ENCODE measurements at regions not wholly inside any gene's neighbourhood (a gene's known extent, or its start where the extent isn't known, plus 50 kb on each side); places are given as distances from the start of the nearest gene placed in this dataset.
A peak's percentile ranks its signal among the peaks of the same experiment; 100 is the strongest.

DNA sequence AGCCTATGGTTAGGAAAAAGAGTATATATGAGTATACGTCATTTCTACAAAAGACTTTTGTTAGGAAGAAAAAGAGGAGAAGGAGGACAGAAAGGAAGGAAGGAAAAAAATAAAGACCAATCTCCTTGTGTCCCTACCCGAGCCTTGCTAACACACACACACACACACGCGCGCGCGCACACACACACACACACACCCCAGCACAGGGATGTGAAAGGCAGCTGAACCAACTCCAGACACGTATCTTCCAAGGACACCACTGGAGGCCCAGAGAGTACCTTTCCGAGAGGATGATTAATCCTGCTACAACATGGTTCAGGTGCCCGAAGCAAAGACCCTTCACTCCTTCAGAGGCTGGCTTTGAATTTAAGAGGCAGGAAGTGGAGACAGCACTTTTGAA is 56.9 kb upstream of the GALNT10 start:
- Histone ChIP-seq H3K27ac (ENCODE audit: low read length, poor library complexity, severe bottlenecking) (no peak overlapping the region), H3K9ac (ENCODE audit: low read length) (no peak overlapping the region), H3K23ac (ENCODE audit: low read length in 2 of 2) (no peak overlapping the region), H2BK5ac (ENCODE audit: low read depth, low read length, poor library complexity, severe bottlenecking) (no peak overlapping the region), H3K79me1 (replicated peaks; ENCODE audit: low read length, poor library complexity, severe bottlenecking) (no peaks in the 10 kb centered on the region), H3K36me3 (ENCODE audit: control insufficient read depth in 1 of 2, insufficient read depth in 2 of 2, low read depth in 1 of 2, low read length in 2 of 2) (no peaks in the 10 kb centered on the region), H2AK5ac (ENCODE audit: low read length, severe bottlenecking) (no peak overlapping the region), H2AFZ (ENCODE audit: low read depth, low read length) (no peak overlapping the region), H3K18ac (ENCODE audit: low read depth in 1 of 2, low read length in 2 of 2) (no peak overlapping the region), H3K4ac (ENCODE audit: low read depth in 1 of 2, low read length in 2 of 2) (no peak overlapping the region), H3K14ac (ENCODE audit: low read length in 2 of 2) (no peak overlapping the region), H3K4me2 (ENCODE audit: low read length, poor library complexity, severe bottlenecking) (no peak overlapping the region), H2BK15ac (ENCODE audit: low read depth, poor library complexity, severe bottlenecking) (no peak overlapping the region), H4K8ac (ENCODE audit: low read length) (no peak overlapping the region), H3K4me1 (ENCODE audit: control insufficient read depth, insufficient read depth, low read depth, low read length) (no peaks in the 10 kb centered on the region), H3K27me3 (ENCODE audit: control insufficient read depth in 1 of 2, insufficient read depth in 1 of 2, low read length in 2 of 2) (peaks cover 0 to 26% of the 10 kb centered on the region in 2 experiments), H2BK12ac (ENCODE audit: low read length in 2 of 2) (no peak overlapping the region), H4K91ac (ENCODE audit: low read length) (no peak overlapping the region), H3K4me3 (ENCODE audit: insufficient read depth in 1 of 2, low read depth in 1 of 2, low read length in 2 of 2) (no peak overlapping the region), H3K9me3 (ENCODE audit: control insufficient read depth, low read length) (no peaks in the 10 kb centered on the region), H2BK120ac (ENCODE audit: low read depth, low read length) (no peak overlapping the region)
- WGBS: 83% methylated on average over 9 of the region's 10 CpGs
- peak; percentile 5 for DNase-seq

DNA sequence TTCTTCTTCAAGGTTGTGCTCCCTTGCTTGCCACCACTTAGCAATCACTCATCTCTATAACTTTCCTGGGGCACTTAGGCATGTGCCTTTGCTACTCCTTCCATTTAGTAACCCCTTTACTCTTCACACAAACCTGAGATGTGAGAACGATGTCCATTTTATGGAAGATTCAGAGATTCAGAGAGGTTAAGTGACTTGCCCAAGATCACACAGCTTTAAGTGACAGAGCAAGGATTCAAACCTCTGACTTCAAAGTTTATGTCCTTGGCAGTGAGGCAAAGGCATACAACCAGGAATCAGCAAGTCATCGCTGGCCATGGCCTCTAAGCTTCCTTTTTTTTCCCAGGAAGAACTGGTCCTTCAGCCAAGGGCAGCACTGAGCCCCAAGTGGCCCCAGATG is 56.0 kb upstream of the GALNT10 start:
- DNase-seq: no peak
- H3K4me1 ChIP-seq (ENCODE audit: control insufficient read depth, insufficient read depth, low read depth, low read length): no peaks in the 10 kb centered on the region
- H2AFZ ChIP-seq (ENCODE audit: low read depth, low read length): no peak overlapping the region
- H3K9me3 ChIP-seq (ENCODE audit: control insufficient read depth, low read length): no peaks in the 10 kb centered on the region
- H2AK5ac ChIP-seq (ENCODE audit: low read length, severe bottlenecking): no peak overlapping the region
- H2BK15ac ChIP-seq (ENCODE audit: low read depth, poor library complexity, severe bottlenecking): no peak overlapping the region
- H3K4ac ChIP-seq (ENCODE audit: low read depth in 1 of 2, low read length in 2 of 2): no peak overlapping the region
- no peak overlapping the region for H3K9ac ChIP-seq (ENCODE audit: low read length)
- no peak overlapping the region for H2BK120ac ChIP-seq (ENCODE audit: low read depth, low read length)
- no peak overlapping the region for H4K8ac ChIP-seq (ENCODE audit: low read length)
- WGBS: 87% methylated on average over 2 of the region's 2 CpGs
- no peak overlapping the region for H3K27ac ChIP-seq (ENCODE audit: low read length, poor library complexity, severe bottlenecking)
- H3K14ac ChIP-seq (ENCODE audit: low read length in 2 of 2): no peak overlapping the region
- H3K4me3 ChIP-seq (ENCODE audit: insufficient read depth in 1 of 2, low read depth in 1 of 2, low read length in 2 of 2): no peak overlapping the region
- H3K27me3 ChIP-seq (ENCODE audit: control insufficient read depth in 1 of 2, insufficient read depth in 1 of 2, low read length in 2 of 2): peaks cover 0 to 35% of the 10 kb centered on the region in 2 experiments
- no peak overlapping the region for H4K91ac ChIP-seq (ENCODE audit: low read length)
- H3K23ac ChIP-seq (ENCODE audit: low read length in 2 of 2): no peak overlapping the region
- no peak overlapping the region for H2BK12ac ChIP-seq (ENCODE audit: low read length in 2 of 2)
- no peaks in the 10 kb centered on the region for H3K36me3 ChIP-seq (ENCODE audit: control insufficient read depth in 1 of 2, insufficient read depth in 2 of 2, low read depth in 1 of 2, low read length in 2 of 2)
- no peaks in the 10 kb centered on the region for H3K79me1 ChIP-seq (replicated peaks; ENCODE audit: low read length, poor library complexity, severe bottlenecking)
- no peak overlapping the region for H3K4me2 ChIP-seq (ENCODE audit: low read length, poor library complexity, severe bottlenecking)
- no peak overlapping the region for H3K18ac ChIP-seq (ENCODE audit: low read depth in 1 of 2, low read length in 2 of 2)
- no peak overlapping the region for H2BK5ac ChIP-seq (ENCODE audit: low read depth, low read length, poor library complexity, severe bottlenecking)

DNA sequence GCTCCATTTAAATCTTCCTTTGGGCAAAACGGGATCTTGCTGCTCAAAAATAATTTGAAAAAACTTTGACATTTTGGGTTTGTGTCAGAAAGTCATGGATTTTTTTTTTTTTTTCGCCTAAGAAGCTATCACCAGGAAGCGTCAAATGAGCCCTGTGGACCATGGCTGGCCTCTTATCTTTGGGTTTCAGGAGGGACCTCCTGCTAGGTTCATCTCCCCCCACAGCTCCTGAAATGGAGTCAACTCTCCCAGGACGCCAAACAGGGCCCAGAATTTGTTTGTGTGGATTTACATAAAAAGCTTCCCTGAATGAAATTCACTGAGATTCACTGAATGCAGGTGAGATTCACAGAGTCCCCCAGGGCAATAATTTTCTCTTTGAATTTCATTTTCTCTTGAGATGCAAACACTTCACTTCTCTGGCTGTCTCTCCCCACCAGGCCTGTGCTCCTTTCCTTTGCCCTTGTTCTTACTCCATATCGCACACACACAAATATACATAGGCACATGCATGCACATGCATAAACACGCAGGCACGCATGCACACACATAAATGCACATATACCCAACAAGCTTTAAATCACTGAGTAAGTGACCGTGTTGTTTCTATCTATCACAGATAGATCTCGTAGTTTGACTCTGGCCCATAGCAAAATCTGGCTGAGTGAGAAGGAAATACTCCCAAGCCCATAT is 55.3 kb upstream of the GALNT10 start:
- Histone ChIP-seq H3K23ac (ENCODE audit: low read length in 2 of 2) (no peak overlapping the region), H3K9ac (ENCODE audit: low read length) (no peak overlapping the region), H2BK5ac (ENCODE audit: low read depth, low read length, poor library complexity, severe bottlenecking) (no peak overlapping the region), H2AFZ (ENCODE audit: low read depth, low read length) (no peak overlapping the region), H3K79me1 (replicated peaks; ENCODE audit: low read length, poor library complexity, severe bottlenecking) (no peaks in the 10 kb centered on the region), H3K36me3 (ENCODE audit: control insufficient read depth in 1 of 2, insufficient read depth in 2 of 2, low read depth in 1 of 2, low read length in 2 of 2) (no peaks in the 10 kb centered on the region), H4K91ac (ENCODE audit: low read length) (no peak overlapping the region), H2AK5ac (ENCODE audit: low read length, severe bottlenecking) (no peak overlapping the region), H2BK15ac (ENCODE audit: low read depth, poor library complexity, severe bottlenecking) (no peak overlapping the region), H4K8ac (ENCODE audit: low read length) (no peak overlapping the region), H3K27me3 (ENCODE audit: control insufficient read depth in 1 of 2, insufficient read depth in 1 of 2, low read length in 2 of 2) (peaks cover 0 to 41% of the 10 kb centered on the region in 2 experiments), H3K4me3 (ENCODE audit: insufficient read depth in 1 of 2, low read depth in 1 of 2, low read length in 2 of 2) (no peak overlapping the region), H3K4me1 (ENCODE audit: control insufficient read depth, insufficient read depth, low read depth, low read length) (no peaks in the 10 kb centered on the region), H3K18ac (ENCODE audit: low read depth in 1 of 2, low read length in 2 of 2) (no peak overlapping the region), H3K4me2 (ENCODE audit: low read length, poor library complexity, severe bottlenecking) (no peak overlapping the region), H2BK12ac (ENCODE audit: low read length in 2 of 2) (no peak overlapping the region), H3K14ac (ENCODE audit: low read length in 2 of 2) (no peak overlapping the region), H2BK120ac (ENCODE audit: low read depth, low read length) (no peak overlapping the region), H3K4ac (ENCODE audit: low read depth in 1 of 2, low read length in 2 of 2) (no peak overlapping the region), H3K27ac (ENCODE audit: low read length, poor library complexity, severe bottlenecking) (no peak overlapping the region), H3K9me3 (ENCODE audit: control insufficient read depth, low read length) (no peaks in the 10 kb centered on the region)
- no peak for DNase-seq
- WGBS: 63% methylated on average over 9 of the region's 9 CpGs

DNA sequence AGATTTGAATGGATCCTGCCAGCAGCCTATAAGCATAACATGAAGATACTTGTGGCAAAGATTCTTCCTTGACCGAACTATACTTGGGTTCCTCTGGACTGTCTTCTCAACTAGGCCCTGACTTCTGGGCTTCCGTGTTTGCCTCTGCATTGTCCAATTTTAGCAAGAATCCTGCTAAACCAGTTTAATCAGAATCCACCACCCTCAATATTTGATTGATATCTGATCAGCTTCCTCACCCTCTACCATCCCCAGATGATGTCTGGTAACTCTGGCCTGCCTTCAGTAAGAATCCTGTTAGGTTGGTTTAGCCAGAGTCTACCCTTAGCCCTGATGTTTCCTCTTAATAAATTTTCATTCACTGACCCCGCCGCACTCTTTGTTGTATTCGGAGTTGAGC is 54.4 kb upstream of the GALNT10 start:
- H2BK120ac ChIP-seq (ENCODE audit: low read depth, low read length): no peak overlapping the region
- H2BK5ac ChIP-seq (ENCODE audit: low read depth, low read length, poor library complexity, severe bottlenecking): no peak overlapping the region
- H4K91ac ChIP-seq (ENCODE audit: low read length): no peak overlapping the region
- H2AK5ac ChIP-seq (ENCODE audit: low read length, severe bottlenecking): no peak overlapping the region
- no peak overlapping the region for H3K4me2 ChIP-seq (ENCODE audit: low read length, poor library complexity, severe bottlenecking)
- no peak overlapping the region for H3K18ac ChIP-seq (ENCODE audit: low read depth in 1 of 2, low read length in 2 of 2)
- peaks cover 0 to 50% of the 10 kb centered on the region in 2 experiments for H3K27me3 ChIP-seq (ENCODE audit: control insufficient read depth in 1 of 2, insufficient read depth in 1 of 2, low read length in 2 of 2)
- H2BK12ac ChIP-seq (ENCODE audit: low read length in 2 of 2): no peak overlapping the region
- H4K8ac ChIP-seq (ENCODE audit: low read length): no peak overlapping the region
- H3K79me1 ChIP-seq (replicated peaks; ENCODE audit: low read length, poor library complexity, severe bottlenecking): no peaks in the 10 kb centered on the region
- no peak overlapping the region for H3K9ac ChIP-seq (ENCODE audit: low read length)
- no peak overlapping the region for H2AFZ ChIP-seq (ENCODE audit: low read depth, low read length)
- no peaks in the 10 kb centered on the region for H3K36me3 ChIP-seq (ENCODE audit: control insufficient read depth in 1 of 2, insufficient read depth in 2 of 2, low read depth in 1 of 2, low read length in 2 of 2)
- H3K14ac ChIP-seq (ENCODE audit: low read length in 2 of 2): no peak overlapping the region
- no peak overlapping the region for H2BK15ac ChIP-seq (ENCODE audit: low read depth, poor library complexity, severe bottlenecking)
- no peak overlapping the region for H3K27ac ChIP-seq (ENCODE audit: low read length, poor library complexity, severe bottlenecking)
- no peak overlapping the region for H3K23ac ChIP-seq (ENCODE audit: low read length in 2 of 2)
- WGBS: 96% methylated on average over 4 of the region's 5 CpGs
- H3K9me3 ChIP-seq (ENCODE audit: control insufficient read depth, low read length): no peaks in the 10 kb centered on the region
- H3K4me3 ChIP-seq (ENCODE audit: insufficient read depth in 1 of 2, low read depth in 1 of 2, low read length in 2 of 2): no peak overlapping the region
- H3K4me1 ChIP-seq (ENCODE audit: control insufficient read depth, insufficient read depth, low read depth, low read length): no peaks in the 10 kb centered on the region
- H3K4ac ChIP-seq (ENCODE audit: low read depth in 1 of 2, low read length in 2 of 2): no peak overlapping the region
- no peak for DNase-seq

All from mesenchymal stem cell (in vitro differentiated cells and primary cell).